ENCODE measurements at regions not wholly inside any gene's neighbourhood (a gene's known extent, or its start where the extent isn't known, plus 50 kb on each side); places are given as distances from the start of the nearest gene placed in this dataset.

- no peak for TF ChIP-seq CTCF (IDR thresholded peaks at IDR 0.05; ENCODE audit: poor library complexity, severe bottlenecking)
- TF ChIP-seq TAF1 (IDR thresholded peaks at IDR 0.05; ENCODE audit: low read depth), result no peak
These were observed 163.3 kb upstream of the SLC38A2 start for GRCh38 chr12:46535907-46536306.
